HepG2 (cell line): ENCODE measurements at regions not wholly inside any gene's neighbourhood (a gene's known extent, or its start where the extent isn't known, plus 50 kb on each side); places are given as distances from the start of the nearest gene placed in this dataset.
A peak's percentile ranks its signal among the peaks of the same experiment; 100 is the strongest.
"Not testable (repeated sequence)": the region's sequence is repeated elsewhere in the genome, so short reads cannot be mapped to it uniquely, and the experiment has no call there.

ENCODE experiments used
- ATAC-seq: fragments of 200-7000 bp; cut with Tn5 transposase; 3 replicates; pipeline ENCODE4 v1.9.1; 2020; ENCODE audit warnings: mild to moderate bottlenecking, moderate library complexity
- BruUV-seq: library from RNA; stranded (reverse); fragments of 400-500 nt; replicated peaks from 2 replicates; lab custom pipeline; 2021; lab: Mats Ljungman, UMichigan
- CTCF ChIA-PET: fragments of 300-600 bp; formaldehyde crosslinking; extraction: SDS; loops from one replicate; lab custom pipeline; 2021; ENCODE audit warnings: low total read pairs, inconsistent platforms, low intra/inter-chr PET ratio; lab: Yijun Ruan, JAX
- POLR2A ChIA-PET: fragments of 350-600 bp; sonication (Branson Sonifier 250); formaldehyde crosslinking; loops from one replicate; lab custom pipeline; 2020; ENCODE audit warnings: antibody characterized with exemption, inconsistent platforms; lab: Yijun Ruan, JAX
- DNase-seq: peaks from one replicate; pipeline ENCODE4 v3.0.0-alpha.2; 2015; ENCODE audit warnings: low spot score
- FAIRE-seq: peaks from 3 replicates; lab custom pipeline; 2011; peaks lifted over from hg19 to GRCh38; lab: Jason Lieb, UNC
- H2AFZ ChIP-seq: one replicate; pipeline ENCODE4 v1.6.1; 2011; ENCODE audit warnings: low read length, inconsistent platforms
- H3K27ac ChIP-seq: fragments of 300-600 bp; 3 replicates; pipeline ENCODE4 v1.8.0; 2011; ENCODE audit warnings: mixed run types, mild to moderate bottlenecking, mixed read lengths, low read length, inconsistent platforms; ENCODE audit not compliant: insufficient read depth; ENCODE audit errors: extremely low read length
- H3K27me3 ChIP-seq, 2 experiments: fragments of 200-600 bp in 1 of 2; 2 replicates in 1 of 2; 3 replicates in 1 of 2; pipeline versions ENCODE4 v1.6.0 to v1.8.0; 2011; ENCODE audit warnings: low read length in 2 of 2, mild to moderate bottlenecking in 2 of 2, moderate library complexity in 2 of 2, inconsistent platforms in 1 of 2; ENCODE audit not compliant: insufficient read depth in 2 of 2, control insufficient read depth in 1 of 2
- H3K36me3 ChIP-seq, 2 experiments: fragments of 200-600 bp in 1 of 2; replicated peaks in 1 of 2; 2 replicates in 1 of 2; 3 replicates in 1 of 2; pipeline versions ENCODE4 v1.5.1 to v1.8.0; 2011; ENCODE audit warnings: low read length in 2 of 2, inconsistent platforms in 1 of 2; ENCODE audit not compliant: insufficient read depth in 2 of 2, control insufficient read depth in 1 of 2
- H3K4me1 ChIP-seq: 2 replicates; pipeline ENCODE4 v1.5.1; 2012; ENCODE audit warnings: low read length, inconsistent platforms; ENCODE audit not compliant: insufficient read depth
- H3K4me2 ChIP-seq: 2 replicates; pipeline ENCODE4 v1.6.0; 2011; ENCODE audit warnings: low read depth, low read length, inconsistent platforms
- H3K4me3 ChIP-seq, 3 experiments: fragments of 200-600 bp in 1 of 3; sonication (generic), shearing (Covaris generic) in 1 of 3; replicated peaks in 1 of 3; 2 replicates each; pipeline ENCODE4 v1.5.1; 2011 to 2016; ENCODE audit warnings: low read length in 3 of 3, inconsistent platforms in 2 of 3, low read depth in 2 of 3, mild to moderate bottlenecking in 2 of 3, control low read depth in 1 of 3, mixed read lengths in 1 of 3; ENCODE audit not compliant: insufficient read depth in 1 of 3
- H3K79me2 ChIP-seq: one replicate; pipeline ENCODE4 v1.6.1; 2011; ENCODE audit warnings: low read length, inconsistent platforms; ENCODE audit not compliant: insufficient read depth
- H3K9ac ChIP-seq: 2 replicates; pipeline ENCODE4 v1.6.0; 2011; ENCODE audit warnings: mild to moderate bottlenecking, low read depth, low read length, inconsistent platforms; ENCODE audit not compliant: insufficient read depth
- H3K9me3 ChIP-seq: 2 replicates; pipeline ENCODE4 v1.5.1; 2012; ENCODE audit warnings: mild to moderate bottlenecking, low read length
- H4K20me1 ChIP-seq: 2 replicates; pipeline ENCODE4 v1.6.0; 2011; ENCODE audit warnings: inconsistent platforms, mild to moderate bottlenecking, low read length, moderate library complexity; ENCODE audit not compliant: insufficient read depth
- SMC3 ChIP-seq: IDR thresholded peaks from 2 replicates; pipeline ENCODE4 v1.6.1; 2011; ENCODE audit warnings: low read length, improper control_type of control experiment
- STAG1 ChIP-seq: sonication (generic); formaldehyde crosslinking; IDR thresholded peaks from 2 replicates; pipeline ENCODE4 v1.4.0; 2020; ENCODE audit warnings: missing genetic modification reagents
- WGBS: methylation state at CpG from one replicate; pipeline ENCODE4 v1.1.6; 2017; ENCODE audit warnings: low lambda C conversion rate; 5-methylcytosine and 5-hydroxymethylcytosine counted together
- in situ Hi-C: cut with HindIII; loops from 2 replicates; pipeline ENCODE4 v1.10.0; 2017; ENCODE audit warnings: low pct_unique_long_range_greater_than_20kb; ENCODE audit not compliant: extremely low pct_ligation_motif_present
- intact Hi-C: fragments of 100-400 bp; cut with micrococcal nuclease; formaldehyde crosslinking; loops from one replicate; pipeline ENCODE4 v1.10.0; 2022; ENCODE audit not compliant: unreplicated experiment

- H3K36me3 ChIP-seq, H3K79me2 ChIP-seq, H3K9me3 ChIP-seq, DNase-seq, H3K9ac ChIP-seq, H3K4me1 ChIP-seq, CTCF ChIA-PET, H3K4me3 ChIP-seq, ATAC-seq, intact Hi-C loops, H3K4me2 ChIP-seq, in situ Hi-C loops, FAIRE-seq, H3K27me3 ChIP-seq, H2AFZ ChIP-seq, BruUV-seq, POLR2A ChIA-PET, H4K20me1 ChIP-seq, H3K27ac ChIP-seq: not testable (repeated sequence)
- WGBS: 91% methylated on average over 2 of the region's 3 CpGs
Observed at GRCh38 chr1:845641-846040, 78.1 kb upstream of the SAMD11 start.

- FAIRE-seq, H4K20me1 ChIP-seq, H3K36me3 ChIP-seq, CTCF ChIA-PET, H2AFZ ChIP-seq, H3K4me1 ChIP-seq, H3K9me3 ChIP-seq, H3K27me3 ChIP-seq, in situ Hi-C loops, BruUV-seq, H3K9ac ChIP-seq, H3K27ac ChIP-seq, ATAC-seq, H3K4me3 ChIP-seq, DNase-seq, POLR2A ChIA-PET, H3K4me2 ChIP-seq, intact Hi-C loops, H3K79me2 ChIP-seq: not testable (repeated sequence)
- WGBS: 98% methylated on average over 4 of the region's 4 CpGs
Observed at GRCh38 chr1:849873-850272, 73.8 kb upstream of the SAMD11 start.

GRCh38 chr1:850318-850717 lies 73.4 kb upstream of the SAMD11 start:
- H3K9ac ChIP-seq, FAIRE-seq, POLR2A ChIA-PET, H3K4me3 ChIP-seq, intact Hi-C loops, H3K4me1 ChIP-seq, H3K9me3 ChIP-seq, in situ Hi-C loops, DNase-seq, H3K27ac ChIP-seq, H4K20me1 ChIP-seq, H2AFZ ChIP-seq, H3K27me3 ChIP-seq, H3K4me2 ChIP-seq, H3K79me2 ChIP-seq, CTCF ChIA-PET, H3K36me3 ChIP-seq, BruUV-seq: not testable (repeated sequence)
- peak; percentile 59 for TF ChIP-seq STAG1
- TF ChIP-seq SMC3: 0 out of 2 replicates have a peak, but pooled peaks have one; percentile 10
- peak; percentile 32; the same call in 1 of the 3 replicates for ATAC-seq
- WGBS: 92% methylated on average over 2 of the region's 4 CpGs

GRCh38 chr1:851398-851797 lies 72.3 kb upstream of the SAMD11 start:
- BruUV-seq, H3K4me2 ChIP-seq, DNase-seq, H3K27ac ChIP-seq, CTCF ChIA-PET, H2AFZ ChIP-seq, H3K4me1 ChIP-seq, intact Hi-C loops, ATAC-seq, POLR2A ChIA-PET, H3K36me3 ChIP-seq, FAIRE-seq, H3K9ac ChIP-seq, in situ Hi-C loops, H4K20me1 ChIP-seq, H3K4me3 ChIP-seq, H3K27me3 ChIP-seq, H3K9me3 ChIP-seq, H3K79me2 ChIP-seq: not testable (repeated sequence)
- WGBS: 86% methylated on average over 15 of the region's 17 CpGs
